ENCODE measurements at regions not wholly inside any gene's neighbourhood (a gene's known extent, or its start where the extent isn't known, plus 50 kb on each side); places are given as distances from the start of the nearest gene placed in this dataset.

GRCh38 chr13:26949701-26950502 is 189.3 kb upstream of the GPR12 start:
- WGBS (ENCODE audit: insufficient coverage): 94% methylated on average over 11 of the region's 14 CpGs
- DNase-seq: no peak
- Histone ChIP-seq H3K27ac (ENCODE audit: low read length) (no peak overlapping the region), H3K27me3 (ENCODE audit: control insufficient read depth, insufficient read depth, low read length) (no peaks in the 10 kb centered on the region), H3K9me3 (ENCODE audit: control insufficient read depth, insufficient read depth, low read length) (no peaks in the 10 kb centered on the region), H3K36me3 (ENCODE audit: control insufficient read depth, insufficient read depth, low read length) (no peaks in the 10 kb centered on the region), H3K4me1 (ENCODE audit: control insufficient read depth, insufficient read depth, low read length) (no peaks in the 10 kb centered on the region), H3K4me3 (ENCODE audit: low read length) (no peak overlapping the region)
- intact Hi-C loops (cut with micrococcal nuclease): no loop called here
- TF ChIP-seq CTCF (IDR thresholded peaks at IDR 0.05): no peak
- no peaks in the 10 kb centered on the region for H3K4me1 Mint-ChIP-seq
- no peaks in the 10 kb centered on the region for H3K9me3 Mint-ChIP-seq
- no peak overlapping the region for H3K4me3 Mint-ChIP-seq
- H3K36me3 Mint-ChIP-seq: no peaks in the 10 kb centered on the region
- H3K27me3 Mint-ChIP-seq (ENCODE audit: low read depth in 2 of 2): peaks cover 0 to 11% of the 10 kb centered on the region in 2 donors
- no peak overlapping the region for H3K27ac Mint-ChIP-seq
- no peak for ATAC-seq

GRCh38 chr13:26948353-26948752 is 187.8 kb upstream of the GPR12 start:
- H3K4me1 ChIP-seq (ENCODE audit: control insufficient read depth, insufficient read depth, low read length): no peaks in the 10 kb centered on the region
- TF ChIP-seq CTCF (IDR thresholded peaks at IDR 0.05): no peak
- ATAC-seq: no peak
- Mint-ChIP-seq H3K9me3 (no peaks in the 10 kb centered on the region), H3K4me1 (no peaks in the 10 kb centered on the region), H3K27ac (no peak overlapping the region), H3K27me3 (ENCODE audit: low read depth in 2 of 2) (peaks cover 0 to 16% of the 10 kb centered on the region in 2 donors), H3K4me3 (no peak overlapping the region), H3K36me3 (no peaks in the 10 kb centered on the region)
- H3K4me3 ChIP-seq (ENCODE audit: low read length): no peak overlapping the region
- H3K27me3 ChIP-seq (ENCODE audit: control insufficient read depth, insufficient read depth, low read length): no peaks in the 10 kb centered on the region
- H3K36me3 ChIP-seq (ENCODE audit: control insufficient read depth, insufficient read depth, low read length): no peaks in the 10 kb centered on the region
- DNase-seq: no peak
- H3K9me3 ChIP-seq (ENCODE audit: control insufficient read depth, insufficient read depth, low read length): no peaks in the 10 kb centered on the region
- H3K27ac ChIP-seq (ENCODE audit: low read length): no peak overlapping the region
- WGBS (ENCODE audit: insufficient coverage): 91% methylated on average over 4 of the region's 4 CpGs
- intact Hi-C loops (cut with micrococcal nuclease): no loop called here

- H3K4me3 ChIP-seq (ENCODE audit: low read length): no peak overlapping the region
- H3K27ac ChIP-seq (ENCODE audit: low read length): no peak overlapping the region
- no peaks in the 10 kb centered on the region for H3K27me3 ChIP-seq (ENCODE audit: control insufficient read depth, insufficient read depth, low read length)
- ATAC-seq (peak; percentile 61 to 62 (median 62)), DNase-seq (peak in 1 of 2 donors; percentile 50)
- no peak overlapping the region for H3K4me3 Mint-ChIP-seq
- no peaks in the 10 kb centered on the region for H3K9me3 ChIP-seq (ENCODE audit: control insufficient read depth, insufficient read depth, low read length)
- no peaks in the 10 kb centered on the region for H3K36me3 Mint-ChIP-seq
- intact Hi-C loops (cut with micrococcal nuclease): no loop called here
- no peak overlapping the region for H3K27ac Mint-ChIP-seq
- H3K4me1 ChIP-seq (ENCODE audit: control insufficient read depth, insufficient read depth, low read length): no peaks in the 10 kb centered on the region
- peaks cover 0 to 16% of the 10 kb centered on the region in 2 donors for H3K27me3 Mint-ChIP-seq (ENCODE audit: low read depth in 2 of 2)
- no peaks in the 10 kb centered on the region for H3K9me3 Mint-ChIP-seq
- peaks cover 0 to 1% of the 10 kb centered on the region in 2 donors for H3K4me1 Mint-ChIP-seq
- no peaks in the 10 kb centered on the region for H3K36me3 ChIP-seq (ENCODE audit: control insufficient read depth, insufficient read depth, low read length)
- no peak for TF ChIP-seq CTCF (IDR thresholded peaks at IDR 0.05)
- 57% methylated on average over 4 of the region's 5 CpGs for WGBS (ENCODE audit: insufficient coverage)
Measured at GRCh38 chr13:26946684-26947343, 186.2 kb upstream of the GPR12 start.

All from natural killer cell (primary cell).